GM12878 (cell line): ENCODE measurements at regions not wholly inside any gene's neighbourhood (a gene's known extent, or its start where the extent isn't known, plus 50 kb on each side); places are given as distances from the start of the nearest gene placed in this dataset.

ENCODE experiments used
- BCL3 ChIP-seq: IDR thresholded peaks from 2 replicates; pipeline ENCODE4 v1.6.1; 2011; ENCODE audit warnings: borderline replicate concordance, low read depth, mild to moderate bottlenecking, moderate library complexity, low read length; ENCODE audit not compliant: insufficient read depth, poor library complexity, severe bottlenecking
- CBX5 ChIP-seq: sonication (generic); IDR thresholded peaks from 2 replicates; pipeline ENCODE4 v1.6.1; 2016; ENCODE audit warnings: low read depth, moderate library complexity, mild to moderate bottlenecking, inconsistent platforms
- CREB1 ChIP-seq: IDR thresholded peaks from 2 replicates; pipeline ENCODE4 v1.6.1; 2012; ENCODE audit warnings: low read depth, mild to moderate bottlenecking, inconsistent platforms
- HDAC2 ChIP-seq: fragments of 200-600 bp; sonication (generic); IDR thresholded peaks from 2 replicates; pipeline ENCODE4 v1.6.1; 2017
- HDAC6 ChIP-seq: fragments of 200-600 bp; sonication (generic); IDR thresholded peaks from one replicate; pipeline ENCODE4 v1.8.0; 2017; ENCODE audit warnings: antibody characterized with exemption; ENCODE audit not compliant: unreplicated experiment
- POLR2AphosphoS5 ChIP-seq: IDR thresholded peaks from 2 replicates; pipeline ENCODE4 v1.6.1; 2011; ENCODE audit warnings: mild to moderate bottlenecking, low read length, inconsistent platforms
- SP1 ChIP-seq: IDR thresholded peaks from one replicate; pipeline ENCODE4 v1.6.1; 2011; ENCODE audit warnings: low read depth, low read length
- STAT1 ChIP-seq: fragments of 450-650 bp; conservative IDR thresholded peaks from 2 replicates; pipeline ENCODE4 v1.6.1; 2014; ENCODE audit warnings: antibody characterized with exemption, mild to moderate bottlenecking
- ZNF592 ChIP-seq: fragments of 450-650 bp; IDR thresholded peaks from 2 replicates; pipeline ENCODE4 v1.6.1; 2017; ENCODE audit warnings: mild to moderate bottlenecking, moderate library complexity

GRCh38 chr10:94240491-94240890 is 122.2 kb downstream of the NOC3L start:
- TF ChIP-seq POLR2AphosphoS5 (no peak), HDAC2 (no peak), BCL3 (no peak), CREB1 (no peak), ZNF592 (no peak), SP1 (no peak), CBX5 (no peak), HDAC6 (no peak), STAT1 (no peak)
